Liver (tissue), 3 donors: ENCODE measurements at regions not wholly inside any gene's neighbourhood (a gene's known extent, or its start where the extent isn't known, plus 50 kb on each side); places are given as distances from the start of the nearest gene placed in this dataset.

Experiments
- EGR1 ChIP-seq, 2 donors: IDR thresholded peaks; 2 replicates each; pipeline ENCODE4 v1.6.1; 2016 to 2018; ENCODE audit warnings: antibody characterized with exemption in 2 of 2, low read depth in 2 of 2
- FOXA1 ChIP-seq: IDR thresholded peaks from 2 replicates; pipeline ENCODE4 v1.6.1; 2016; ENCODE audit warnings: antibody characterized with exemption
- GABPA ChIP-seq, 2 donors: IDR thresholded peaks in 1 of 2; conservative IDR thresholded peaks in 1 of 2; 2 replicates each; pipeline ENCODE4 v1.6.1; 2016; ENCODE audit warnings: antibody characterized with exemption in 2 of 2, mild to moderate bottlenecking in 1 of 2, moderate library complexity in 1 of 2
- JUND ChIP-seq, 2 donors: IDR thresholded peaks; 2 replicates each; pipeline ENCODE4 v1.6.1; 2016; ENCODE audit warnings: antibody characterized with exemption in 2 of 2
- MAX ChIP-seq: IDR thresholded peaks from 2 replicates; pipeline ENCODE4 v1.6.1; 2016; ENCODE audit warnings: antibody characterized with exemption
- NR2F2 ChIP-seq: IDR thresholded peaks from 2 replicates; pipeline ENCODE4 v1.6.1; 2016; ENCODE audit warnings: antibody characterized with exemption
- RAD21 ChIP-seq, 2 donors: IDR thresholded peaks; 2 replicates each; pipeline ENCODE4 v1.6.1; 2016; ENCODE audit warnings: antibody characterized with exemption in 2 of 2, mild to moderate bottlenecking in 2 of 2
- TAF1 ChIP-seq: conservative IDR thresholded peaks from 2 replicates; pipeline ENCODE4 v1.6.1; 2016; ENCODE audit warnings: antibody characterized with exemption, mild to moderate bottlenecking
- YY1 ChIP-seq: IDR thresholded peaks from 2 replicates; pipeline ENCODE4 v1.6.1; 2016; ENCODE audit warnings: antibody characterized with exemption, mild to moderate bottlenecking
- ZBTB33 ChIP-seq: IDR thresholded peaks from 2 replicates; pipeline ENCODE4 v1.6.1; 2016; ENCODE audit warnings: antibody characterized with exemption
- TF ChIP-seq, protein P1 (sequence below): fragments of 150-350 bp; IDR thresholded peaks from 2 replicates; pipeline ENCODE4 v1.5.1; 2017; ENCODE audit warnings: improper control_type of control experiment, low read depth, low read length; ENCODE audit not compliant: missing input control
- TF ChIP-seq, protein P2 (sequence below): IDR thresholded peaks from 2 replicates; pipeline ENCODE4 v1.6.1; 2016; ENCODE audit warnings: antibody characterized with exemption
- TF ChIP-seq, protein P3 (sequence below): IDR thresholded peaks from 2 replicates; pipeline ENCODE4 v1.6.1; 2016; ENCODE audit warnings: antibody characterized with exemption, mild to moderate bottlenecking
- donor health status: healthy.
- donor health status: healthy.

- TF ChIP-seq, protein P1, sequence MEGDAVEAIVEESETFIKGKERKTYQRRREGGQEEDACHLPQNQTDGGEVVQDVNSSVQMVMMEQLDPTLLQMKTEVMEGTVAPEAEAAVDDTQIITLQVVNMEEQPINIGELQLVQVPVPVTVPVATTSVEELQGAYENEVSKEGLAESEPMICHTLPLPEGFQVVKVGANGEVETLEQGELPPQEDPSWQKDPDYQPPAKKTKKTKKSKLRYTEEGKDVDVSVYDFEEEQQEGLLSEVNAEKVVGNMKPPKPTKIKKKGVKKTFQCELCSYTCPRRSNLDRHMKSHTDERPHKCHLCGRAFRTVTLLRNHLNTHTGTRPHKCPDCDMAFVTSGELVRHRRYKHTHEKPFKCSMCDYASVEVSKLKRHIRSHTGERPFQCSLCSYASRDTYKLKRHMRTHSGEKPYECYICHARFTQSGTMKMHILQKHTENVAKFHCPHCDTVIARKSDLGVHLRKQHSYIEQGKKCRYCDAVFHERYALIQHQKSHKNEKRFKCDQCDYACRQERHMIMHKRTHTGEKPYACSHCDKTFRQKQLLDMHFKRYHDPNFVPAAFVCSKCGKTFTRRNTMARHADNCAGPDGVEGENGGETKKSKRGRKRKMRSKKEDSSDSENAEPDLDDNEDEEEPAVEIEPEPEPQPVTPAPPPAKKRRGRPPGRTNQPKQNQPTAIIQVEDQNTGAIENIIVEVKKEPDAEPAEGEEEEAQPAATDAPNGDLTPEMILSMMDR = no peak
- no peak for TF ChIP-seq YY1
- no peak for TF ChIP-seq JUND (IDR thresholded peaks at IDR 0.05)
- TF ChIP-seq MAX = no peak
- TF ChIP-seq, protein P2, sequence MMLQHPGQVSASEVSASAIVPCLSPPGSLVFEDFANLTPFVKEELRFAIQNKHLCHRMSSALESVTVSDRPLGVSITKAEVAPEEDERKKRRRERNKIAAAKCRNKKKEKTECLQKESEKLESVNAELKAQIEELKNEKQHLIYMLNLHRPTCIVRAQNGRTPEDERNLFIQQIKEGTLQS = no peak
- TF ChIP-seq RAD21 (IDR thresholded peaks at IDR 0.05) = no peak
- no peak for TF ChIP-seq TAF1
- TF ChIP-seq, protein P3, sequence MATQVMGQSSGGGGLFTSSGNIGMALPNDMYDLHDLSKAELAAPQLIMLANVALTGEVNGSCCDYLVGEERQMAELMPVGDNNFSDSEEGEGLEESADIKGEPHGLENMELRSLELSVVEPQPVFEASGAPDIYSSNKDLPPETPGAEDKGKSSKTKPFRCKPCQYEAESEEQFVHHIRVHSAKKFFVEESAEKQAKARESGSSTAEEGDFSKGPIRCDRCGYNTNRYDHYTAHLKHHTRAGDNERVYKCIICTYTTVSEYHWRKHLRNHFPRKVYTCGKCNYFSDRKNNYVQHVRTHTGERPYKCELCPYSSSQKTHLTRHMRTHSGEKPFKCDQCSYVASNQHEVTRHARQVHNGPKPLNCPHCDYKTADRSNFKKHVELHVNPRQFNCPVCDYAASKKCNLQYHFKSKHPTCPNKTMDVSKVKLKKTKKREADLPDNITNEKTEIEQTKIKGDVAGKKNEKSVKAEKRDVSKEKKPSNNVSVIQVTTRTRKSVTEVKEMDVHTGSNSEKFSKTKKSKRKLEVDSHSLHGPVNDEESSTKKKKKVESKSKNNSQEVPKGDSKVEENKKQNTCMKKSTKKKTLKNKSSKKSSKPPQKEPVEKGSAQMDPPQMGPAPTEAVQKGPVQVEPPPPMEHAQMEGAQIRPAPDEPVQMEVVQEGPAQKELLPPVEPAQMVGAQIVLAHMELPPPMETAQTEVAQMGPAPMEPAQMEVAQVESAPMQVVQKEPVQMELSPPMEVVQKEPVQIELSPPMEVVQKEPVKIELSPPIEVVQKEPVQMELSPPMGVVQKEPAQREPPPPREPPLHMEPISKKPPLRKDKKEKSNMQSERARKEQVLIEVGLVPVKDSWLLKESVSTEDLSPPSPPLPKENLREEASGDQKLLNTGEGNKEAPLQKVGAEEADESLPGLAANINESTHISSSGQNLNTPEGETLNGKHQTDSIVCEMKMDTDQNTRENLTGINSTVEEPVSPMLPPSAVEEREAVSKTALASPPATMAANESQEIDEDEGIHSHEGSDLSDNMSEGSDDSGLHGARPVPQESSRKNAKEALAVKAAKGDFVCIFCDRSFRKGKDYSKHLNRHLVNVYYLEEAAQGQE = no peak
- TF ChIP-seq NR2F2 = no peak
- no peak for TF ChIP-seq GABPA (IDR thresholded peaks at IDR 0.05 in 1 of 2, conservative IDR thresholded peaks at IDR 0.05 in 1 of 2)
- TF ChIP-seq ZBTB33 = no peak
- no peak for TF ChIP-seq EGR1 (IDR thresholded peaks at IDR 0.05; ENCODE audit: low read depth in 2 of 2)
- no peak for TF ChIP-seq FOXA1
These were observed 406.8 kb upstream of the ZNF385D start for GRCh38 chr3:22157848-22158247.
